BJ (cell line): ENCODE measurements at regions not wholly inside any gene's neighbourhood (a gene's known extent, or its start where the extent isn't known, plus 50 kb on each side); places are given as distances from the start of the nearest gene placed in this dataset.

ENCODE experiments used
- CTCF ChIA-PET: fragments of 350-600 bp; formaldehyde crosslinking; extraction: SDS; loops from one replicate; lab custom pipeline; 2021; ENCODE audit warnings: antibody characterized with exemption, inconsistent platforms; lab: Yijun Ruan, JAX
- POLR2A ChIA-PET: fragments of 300-600 bp; sonication (Branson Sonifier 250); formaldehyde crosslinking; extraction: SDS; loops from one replicate; lab custom pipeline; 2021; ENCODE audit warnings: antibody characterized with exemption; lab: Charles Lee
- DNase-seq: peaks from one replicate; pipeline ENCODE4 v3.0.0-alpha.2; 2011; ENCODE audit warnings: low read depth
- H3K27me3 ChIP-seq: 2 replicates; pipeline ENCODE4 v1.6.0; 2011; ENCODE audit warnings: low read length; ENCODE audit not compliant: control insufficient read depth, insufficient read depth
- H3K36me3 ChIP-seq: 2 replicates; pipeline ENCODE4 v1.5.1; 2011; ENCODE audit warnings: low read length; ENCODE audit not compliant: control insufficient read depth, insufficient read depth
- H3K4me3 ChIP-seq: 2 replicates; pipeline ENCODE4 v1.5.1; 2011; ENCODE audit warnings: low read depth, mild to moderate bottlenecking, control low read depth, low read length
- CTCF ChIP-seq: IDR thresholded peaks from 2 replicates; pipeline ENCODE4 v1.5.1; 2011; ENCODE audit warnings: low read depth, mild to moderate bottlenecking, control low read depth, inconsistent platforms, low read length, moderate library complexity; ENCODE audit not compliant: insufficient read depth

GRCh38 chr4:137967480-137968190 is 274.5 kb downstream of the SLC7A11 start:
- Histone ChIP-seq H3K36me3 (no peaks in the 10 kb centered on the region), H3K27me3 (no peaks in the 10 kb centered on the region), H3K4me3 (no peak overlapping the region)
- no peak for TF ChIP-seq CTCF
- DNase-seq = no peak
- POLR2A ChIA-PET = no interaction called here
- CTCF ChIA-PET = no interaction called here

GRCh38 chr4:137966504-137966903 is 275.6 kb downstream of the SLC7A11 start:
- Histone ChIP-seq H3K27me3 (no peaks in the 10 kb centered on the region), H3K36me3 (no peaks in the 10 kb centered on the region), H3K4me3 (no peak overlapping the region)
- DNase-seq = no peak
- TF ChIP-seq CTCF = no peak
- CTCF ChIA-PET = no interaction called here
- POLR2A ChIA-PET = no interaction called here

- TF ChIP-seq CTCF = no peak
- peak; percentile 35 for DNase-seq
- H3K36me3 ChIP-seq = no peaks in the 10 kb centered on the region
- POLR2A ChIA-PET = interaction anchor here (0.6 kb wide), 1 partner anchor 283 kb away, joined by 8 read pairs; no protein-coding TSS in a partner anchor
- H3K4me3 ChIP-seq = no peak overlapping the region
- H3K27me3 ChIP-seq = no peaks in the 10 kb centered on the region
- CTCF ChIA-PET = interaction anchor here (0.7 to 1.1 kb wide), 2 partner anchors 9 to 281 kb away, joined by 3 to 5 read pairs; partner anchors contain the start of gene SLC7A11
These were observed 281.1 kb downstream of the SLC7A11 start for GRCh38 chr4:137961051-137961438.

GRCh38 chr4:137960371-137961050 is 281.6 kb downstream of the SLC7A11 start:
- H3K36me3 ChIP-seq = no peaks in the 10 kb centered on the region
- no peak for DNase-seq
- no peaks in the 10 kb centered on the region for H3K27me3 ChIP-seq
- POLR2A ChIA-PET = interaction anchor here (0.6 kb wide), 1 partner anchor 282 kb away, joined by 8 read pairs; no protein-coding TSS in a partner anchor
- TF ChIP-seq CTCF = no peak
- CTCF ChIA-PET = interaction anchor here (0.7 to 1.1 kb wide), 2 partner anchors 10 to 282 kb away, joined by 3 to 5 read pairs; partner anchors contain the start of gene SLC7A11
- no peak overlapping the region for H3K4me3 ChIP-seq

GRCh38 chr4:137957806-137958205 is 284.3 kb downstream of the SLC7A11 start:
- no peak for TF ChIP-seq CTCF
- POLR2A ChIA-PET = no interaction called here
- CTCF ChIA-PET = no interaction called here

More at GRCh38 chr4:137957806-137958205, 284.3 kb downstream of the SLC7A11 start:
- DNase-seq = no peak
- Histone ChIP-seq H3K36me3 (no peaks in the 10 kb centered on the region), H3K4me3 (no peak overlapping the region), H3K27me3 (no peaks in the 10 kb centered on the region)
